Prostate gland (tissue), 2 donors: ENCODE measurements at regions not wholly inside any gene's neighbourhood (a gene's known extent, or its start where the extent isn't known, plus 50 kb on each side); places are given as distances from the start of the nearest gene placed in this dataset.

ENCODE experiments used
- DNase-seq: peaks from one replicate; pipeline ENCODE4 v3.0.0-alpha.2; 2019; ENCODE audit warnings: low spot score
- H3K27ac ChIP-seq, 2 donors: fragments of 200-600 bp; sonication (generic); 2 replicates each; pipeline ENCODE4 v1.5.1; 2017 to 2019
- H3K27me3 ChIP-seq: fragments of 200-600 bp; sonication (generic); replicated peaks from 2 replicates; pipeline ENCODE4 v1.5.1; 2019; ENCODE audit not compliant: insufficient read depth
- H3K36me3 ChIP-seq, 2 donors: fragments of 200-600 bp; sonication (generic); 1 replicate in 1 of 2; 2 replicates in 1 of 2; pipeline versions ENCODE4 v1.5.1 to v1.8.1; 2017 to 2019
- H3K4me1 ChIP-seq: fragments of 200-600 bp; sonication (generic); replicated peaks from 2 replicates; pipeline ENCODE4 v1.5.1; 2019
- H3K4me3 ChIP-seq, 2 donors: fragments of 200-600 bp; sonication (generic); 2 replicates each; pipeline ENCODE4 v1.5.1; 2017 to 2019
- H3K9me3 ChIP-seq: fragments of 200-600 bp; sonication (generic); 2 replicates; pipeline ENCODE4 v1.5.1; 2017
- CTCF ChIP-seq, 4 experiments: fragments of 200-600 bp in 2 of 4; fragments of 450-650 bp in 2 of 4; sonication (generic) in 2 of 4; IDR thresholded peaks; 1 replicate in 3 of 4; 2 replicates in 1 of 4; pipeline ENCODE4 v1.5.1; 2016 to 2019; ENCODE audit warnings: antibody characterized with exemption in 4 of 4, mild to moderate bottlenecking in 2 of 4, moderate library complexity in 2 of 4
- POLR2A ChIP-seq: fragments of 450-650 bp; IDR thresholded peaks from one replicate; pipeline ENCODE4 v1.6.1; 2016; ENCODE audit warnings: antibody characterized with exemption, mild to moderate bottlenecking
- POLR2AphosphoS5 ChIP-seq: sonication (generic); formaldehyde crosslinking; IDR thresholded peaks from one replicate; pipeline ENCODE4 v1.6.1; 2017; ENCODE audit warnings: antibody characterized with exemption
- WGBS: methylation state at CpG from one replicate; pipeline ENCODE4 v1.1.5; 2018; 5-methylcytosine and 5-hydroxymethylcytosine counted together
- intact Hi-C: fragments of 100-400 bp; cut with DNase I; formaldehyde crosslinking; loops from one replicate; pipeline ENCODE4 v1.14.2; 2022

GRCh38 chr18:38709122-38709521, 1143.5 kb upstream of the CELF4 start:
- no peaks in the 10 kb centered on the region for H3K27me3 ChIP-seq
- H3K27ac ChIP-seq = no peak overlapping the region
- no peaks in the 10 kb centered on the region for H3K4me1 ChIP-seq
- no peaks in the 10 kb centered on the region for H3K36me3 ChIP-seq
- intact Hi-C loops = no loop called here
- H3K4me3 ChIP-seq = no peak overlapping the region
- DNase-seq = no peak
- WGBS = 84% methylated on average over 5 of the region's 5 CpGs
- H3K9me3 ChIP-seq = no peaks in the 10 kb centered on the region
- TF ChIP-seq POLR2A = no peak
- no peak for TF ChIP-seq CTCF (IDR thresholded peaks at IDR 0.05)
- no peak for TF ChIP-seq POLR2AphosphoS5

- no peaks in the 10 kb centered on the region for H3K36me3 ChIP-seq
- WGBS = 41% methylated on average over 5 of the region's 5 CpGs
- H3K27me3 ChIP-seq = no peaks in the 10 kb centered on the region
- H3K9me3 ChIP-seq = no peaks in the 10 kb centered on the region
- H3K4me1 ChIP-seq = no peaks in the 10 kb centered on the region
- TF ChIP-seq CTCF (IDR thresholded peaks at IDR 0.05) = no peak
- TF ChIP-seq POLR2AphosphoS5 = no peak
- TF ChIP-seq POLR2A = no peak
- H3K27ac ChIP-seq = no peak overlapping the region
- intact Hi-C loops = no loop called here
- H3K4me3 ChIP-seq = no peak overlapping the region
- DNase-seq = no peak
Observed at GRCh38 chr18:38706373-38706772, 1140.8 kb upstream of the CELF4 start.

GRCh38 chr18:38698088-38698487, 1132.5 kb upstream of the CELF4 start:
- intact Hi-C loops = no loop called here
- no peak for DNase-seq
- H3K27me3 ChIP-seq = no peaks in the 10 kb centered on the region
- no peaks in the 10 kb centered on the region for H3K36me3 ChIP-seq
- 48% methylated on average over 2 of the region's 2 CpGs for WGBS
- TF ChIP-seq POLR2AphosphoS5 = no peak
- H3K9me3 ChIP-seq = no peaks in the 10 kb centered on the region
- H3K4me3 ChIP-seq = no peak overlapping the region
- H3K4me1 ChIP-seq = no peaks in the 10 kb centered on the region
- H3K27ac ChIP-seq = no peak overlapping the region

GRCh38 chr18:38695559-38696280, 1130.1 kb upstream of the CELF4 start:
- Histone ChIP-seq H3K4me3 (no peak overlapping the region), H3K9me3 (no peaks in the 10 kb centered on the region), H3K4me1 (no peaks in the 10 kb centered on the region), H3K27ac (no peak overlapping the region), H3K27me3 (no peaks in the 10 kb centered on the region), H3K36me3 (no peaks in the 10 kb centered on the region)
- DNase-seq = no peak
- WGBS = 87% methylated on average over 5 of the region's 5 CpGs
- TF ChIP-seq POLR2AphosphoS5 (no peak), CTCF (IDR thresholded peaks at IDR 0.05) (no peak), POLR2A (no peak)
- intact Hi-C loops = no loop called here

GRCh38 chr18:38693104-38693503, 1127.5 kb upstream of the CELF4 start:
- Histone ChIP-seq H3K27ac (no peak overlapping the region), H3K36me3 (no peaks in the 10 kb centered on the region), H3K27me3 (no peaks in the 10 kb centered on the region), H3K9me3 (no peaks in the 10 kb centered on the region), H3K4me3 (no peak overlapping the region), H3K4me1 (no peaks in the 10 kb centered on the region)
- DNase-seq = no peak
- no peak for TF ChIP-seq POLR2AphosphoS5
- no peak for TF ChIP-seq CTCF (IDR thresholded peaks at IDR 0.05)
- no peak for TF ChIP-seq POLR2A
- 67% methylated on average over 5 of the region's 5 CpGs for WGBS
- intact Hi-C loops = no loop called here
